ENCODE measurements at regions not wholly inside any gene's neighbourhood (a gene's known extent, or its start where the extent isn't known, plus 50 kb on each side); places are given as distances from the start of the nearest gene placed in this dataset.

DNA sequence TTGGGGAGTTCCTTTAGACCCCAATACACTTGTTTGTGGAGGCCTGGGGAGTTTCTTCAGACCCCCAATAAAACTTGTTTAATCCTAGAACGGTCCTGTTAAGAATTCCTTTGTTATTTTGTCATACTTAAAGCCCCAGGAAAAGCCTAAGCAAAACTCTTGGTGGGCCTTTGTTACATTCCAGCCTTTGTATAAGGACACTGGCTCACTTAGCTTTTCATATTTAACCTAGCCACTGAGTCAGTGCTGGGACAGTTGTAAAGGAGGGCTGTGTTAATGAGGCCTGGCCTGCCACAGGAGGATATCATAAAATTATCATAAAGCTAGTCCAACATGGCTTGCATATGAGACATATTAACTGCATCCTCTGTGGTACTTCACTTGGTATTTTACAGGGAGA lies 760.1 kb downstream of the ZNF385D start:
- TF ChIP-seq CTCF (IDR thresholded peaks at IDR 0.05) = no peak
- no peak for TF ChIP-seq POLR2A (IDR thresholded peaks at IDR 0.05)

All from testis (tissue), 2 donors.